ENCODE measurements at regions not wholly inside any gene's neighbourhood (a gene's known extent, or its start where the extent isn't known, plus 50 kb on each side); places are given as distances from the start of the nearest gene placed in this dataset.

GRCh38 chr5:20636686-20637085 is 648.7 kb upstream of the CDH18 start:
- TF ChIP-seq ZNF423 (tag by site-specific recombination; IDR thresholded peaks at IDR 0.05) (no peak), CTCF (tag by site-specific recombination; IDR thresholded peaks at IDR 0.05) (no peak), TSHZ1 (tag by site-specific recombination; IDR thresholded peaks at IDR 0.05; ENCODE audit: borderline replicate concordance) (no peak), ZNF747 (tag by site-specific recombination; IDR thresholded peaks at IDR 0.05) (no peak), ZNF768 (tag by site-specific recombination; IDR thresholded peaks at IDR 0.05) (no peak), ZSCAN5A (tag by site-specific recombination; IDR thresholded peaks at IDR 0.05) (no peak), ZNF350 (tag by site-specific recombination; IDR thresholded peaks at IDR 0.05) (no peak), ZNF600 (tag by site-specific recombination; IDR thresholded peaks at IDR 0.05) (no peak), REST (tag by site-specific recombination; IDR thresholded peaks at IDR 0.05) (no peak), ZNF202 (tag by site-specific recombination; IDR thresholded peaks at IDR 0.05; ENCODE audit: borderline replicate concordance) (no peak), MYNN (tag by site-specific recombination; IDR thresholded peaks at IDR 0.05; ENCODE audit: borderline replicate concordance) (no peak), ZNF274 (IDR thresholded peaks at IDR 0.05; ENCODE audit: low read length) (no peak), ZNF274 (tag by site-specific recombination; IDR thresholded peaks at IDR 0.05; ENCODE audit: borderline replicate concordance) (no peak), ZNF488 (tag by site-specific recombination; IDR thresholded peaks at IDR 0.05) (no peak)
